SU-DHL-6 (cell line): ENCODE measurements at regions not wholly inside any gene's neighbourhood (a gene's known extent, or its start where the extent isn't known, plus 50 kb on each side); places are given as distances from the start of the nearest gene placed in this dataset.

Source experiments
- CTCF ChIP-seq: fragments of 200-600 bp; sonication (generic); IDR thresholded peaks from one replicate; pipeline ENCODE4 v1.5.1; 2017; ENCODE audit warnings: antibody characterized with exemption, mild to moderate bottlenecking, low read length, moderate library complexity; ENCODE audit not compliant: insufficient read depth, poor library complexity, severe bottlenecking
- EZH2phosphoT487 ChIP-seq: fragments of 200-600 bp; sonication (generic), shearing (Covaris generic); conservative IDR thresholded peaks from 2 replicates; pipeline ENCODE4 v1.6.1; 2018; ENCODE audit warnings: mild to moderate bottlenecking, antibody characterized with exemption, low read length, moderate library complexity, mixed read lengths

DNA sequence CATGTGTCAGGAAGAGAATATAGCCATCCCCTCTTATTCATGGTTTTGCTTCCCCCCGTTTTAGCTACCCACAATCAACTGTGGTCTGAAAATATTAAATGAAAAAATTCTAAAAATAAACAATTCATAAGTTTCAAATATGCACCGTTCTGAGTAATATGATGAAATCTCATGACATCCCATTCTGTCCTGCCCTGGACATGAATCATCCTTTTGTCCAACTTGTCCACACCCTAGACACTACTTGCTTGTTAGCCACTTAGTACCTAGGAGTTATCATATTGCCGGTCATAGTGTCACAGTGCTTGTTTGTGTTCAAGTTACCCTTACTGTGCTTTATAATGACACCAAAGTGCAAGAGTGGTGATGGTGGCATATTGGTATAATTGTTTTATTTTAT lies 113.5 kb downstream of the CAAP1 start:
- TF ChIP-seq CTCF (no peak), EZH2phosphoT487 (no peak)
